SK-N-SH treated with all-trans-retinoic acid at 6 μM for 48 hours (cell line): ENCODE measurements at regions not wholly inside any gene's neighbourhood (a gene's known extent, or its start where the extent isn't known, plus 50 kb on each side); places are given as distances from the start of the nearest gene placed in this dataset.

Experiments
- ARNTL ChIP-seq: fragments of 450-650 bp; formaldehyde crosslinking; IDR thresholded peaks from 2 replicates; pipeline ENCODE4 v1.5.0; 2020; ENCODE audit warnings: low read depth, mild to moderate bottlenecking, moderate library complexity, borderline replicate concordance
- CREB5 ChIP-seq: fragments of 250-450 bp; sonication (Bioruptor Pico); IDR thresholded peaks from 2 replicates; pipeline ENCODE4 v1.5.1; 2020; ENCODE audit warnings: low read depth, mild to moderate bottlenecking, moderate library complexity
- CSRNP3 ChIP-seq: fragments of 250-450 bp; sonication (Bioruptor Pico); IDR thresholded peaks from 2 replicates; pipeline ENCODE4 v1.5.1; 2021; ENCODE audit warnings: mild to moderate bottlenecking, moderate library complexity
- ISL1 ChIP-seq: fragments of 250-450 bp; sonication (Bioruptor Pico); IDR thresholded peaks from 2 replicates; pipeline ENCODE4 v2.1.2; 2022; ENCODE audit warnings: mild to moderate bottlenecking, moderate library complexity
- POU6F1 ChIP-seq: fragments of 250-450 bp; sonication (Bioruptor Pico); IDR thresholded peaks from 2 replicates; pipeline ENCODE4 v1.8.0; 2021; ENCODE audit warnings: low read depth, mild to moderate bottlenecking, moderate library complexity, borderline replicate concordance
- RARB ChIP-seq: fragments of 250-450 bp; sonication (Bioruptor Pico); IDR thresholded peaks from 2 replicates; pipeline ENCODE4 v1.8.0; 2021; ENCODE audit warnings: mild to moderate bottlenecking, moderate library complexity
- TSHZ2 ChIP-seq: fragments of 250-450 bp; sonication (Bioruptor Pico); IDR thresholded peaks from 2 replicates; pipeline ENCODE4 v1.5.0; 2020; ENCODE audit warnings: mild to moderate bottlenecking, moderate library complexity
- ZFP3 ChIP-seq: fragments of 250-450 bp; sonication (Bioruptor Pico); IDR thresholded peaks from 2 replicates; pipeline ENCODE4 v1.5.0; 2020; ENCODE audit warnings: mild to moderate bottlenecking, moderate library complexity
- ZFP30 ChIP-seq: fragments of 450-650 bp; formaldehyde crosslinking; IDR thresholded peaks from 2 replicates; pipeline ENCODE4 v1.5.0; 2022; ENCODE audit warnings: mild to moderate bottlenecking, moderate library complexity
- ZNF8 ChIP-seq: fragments of 450-650 bp; formaldehyde crosslinking; IDR thresholded peaks from 2 replicates; pipeline ENCODE4 v1.5.0; 2020; ENCODE audit warnings: mild to moderate bottlenecking, moderate library complexity

GRCh38 chr21:17146426-17146825 is 366.4 kb upstream of the CXADR start:
- no peak for TF ChIP-seq ZFP30 (CRISPR knock-in tag)
- no peak for TF ChIP-seq CREB5 (CRISPR knock-in tag)
- TF ChIP-seq TSHZ2, result no peak
- no peak for TF ChIP-seq ARNTL (CRISPR knock-in tag)
- no peak for TF ChIP-seq CSRNP3
- TF ChIP-seq ZFP3 (CRISPR knock-in tag), result no peak
- no peak for TF ChIP-seq RARB (CRISPR knock-in tag)
- no peak for TF ChIP-seq ISL1 (CRISPR knock-in tag)
- TF ChIP-seq POU6F1 (CRISPR knock-in tag), result no peak
- TF ChIP-seq ZNF8, result no peak
